CD4-positive, alpha-beta T cell (primary cell): ENCODE measurements at regions not wholly inside any gene's neighbourhood (a gene's known extent, or its start where the extent isn't known, plus 50 kb on each side); places are given as distances from the start of the nearest gene placed in this dataset.

Experiments used
- ATAC-seq: fragments of 200-7000 bp; cut with Tn5 transposase; one replicate; pipeline ENCODE4 v1.10.0; 2022; ENCODE audit warnings: mild to moderate bottlenecking; ENCODE audit not compliant: poor library complexity
- CTCF ChIA-PET: fragments of 350-600 bp; sonication (Branson Sonifier 250); formaldehyde crosslinking; loops from one replicate; lab custom pipeline; 2021; ENCODE audit warnings: antibody characterized with exemption, inconsistent platforms; lab: Charles Lee
- POLR2A ChIA-PET: fragments of 350-600 bp; sonication (Branson Sonifier 250); formaldehyde crosslinking; loops from one replicate; lab custom pipeline; 2021; ENCODE audit warnings: antibody characterized with exemption, inconsistent platforms; lab: Charles Lee
- DNase-seq, 14 experiments: peaks; one replicate each; pipeline ENCODE4 v3.0.0-alpha.2; 2013 to 2020; ENCODE audit warnings: mixed read lengths in 2 of 14
- H3K27ac ChIP-seq, 2 donors: one replicate each; pipeline versions ENCODE4 v1.5.1 to v1.7.0; 2013; ENCODE audit warnings: low read length in 2 of 2, low read depth in 1 of 2, mild to moderate bottlenecking in 1 of 2
- H3K27me3 ChIP-seq, 2 experiments: 1 replicate in 1 of 2; 2 replicates in 1 of 2; pipeline versions ENCODE4 v1.6.1 to v1.7.0; 2013; ENCODE audit warnings: low read length in 2 of 2, control low read depth in 1 of 2, mild to moderate bottlenecking in 1 of 2, moderate library complexity in 1 of 2; ENCODE audit not compliant: insufficient read depth in 2 of 2, control insufficient read depth in 1 of 2
- H3K36me3 ChIP-seq: one replicate; pipeline ENCODE4 v1.6.1; 2013; ENCODE audit warnings: low read length, control low read depth; ENCODE audit not compliant: insufficient read depth
- H3K4me1 ChIP-seq: one replicate; pipeline ENCODE4 v1.6.1; 2013; ENCODE audit warnings: low read length, control low read depth; ENCODE audit not compliant: insufficient read depth
- H3K4me3 ChIP-seq: one replicate; pipeline ENCODE4 v1.5.1; 2013; ENCODE audit warnings: mild to moderate bottlenecking, low read length, moderate library complexity
- H3K9me3 ChIP-seq, 2 experiments: 1 replicate in 1 of 2; 2 replicates in 1 of 2; pipeline versions ENCODE4 v1.6.1 to v1.7.0; 2013; ENCODE audit warnings: low read length in 2 of 2, mild to moderate bottlenecking in 2 of 2, control low read depth in 1 of 2, moderate library complexity in 1 of 2; ENCODE audit not compliant: control insufficient read depth in 1 of 2, insufficient read depth in 1 of 2
- H3K27ac Mint-ChIP-seq: one replicate; pipeline ENCODE4 v1.8.0; 2020; ENCODE audit warnings: mixed read lengths
- H3K27me3 Mint-ChIP-seq: one replicate; pipeline ENCODE4 v1.8.0; 2021; ENCODE audit warnings: mixed read lengths
- H3K36me3 Mint-ChIP-seq: one replicate; pipeline ENCODE4 v1.8.0; 2021; ENCODE audit warnings: low read depth, mixed read lengths
- H3K4me1 Mint-ChIP-seq: one replicate; pipeline ENCODE4 v1.8.0; 2021; ENCODE audit warnings: low read depth, mixed read lengths
- H3K4me3 Mint-ChIP-seq: one replicate; pipeline ENCODE4 v1.8.0; 2020; ENCODE audit warnings: mild to moderate bottlenecking, mixed read lengths
- H3K9me3 Mint-ChIP-seq: one replicate; pipeline ENCODE4 v1.8.0; 2020; ENCODE audit warnings: mixed read lengths
- CTCF ChIP-seq: fragments of 200-600 bp; IDR thresholded peaks from one replicate; pipeline ENCODE4 v1.8.0; 2022; ENCODE audit warnings: antibody characterized with exemption, mild to moderate bottlenecking
- intact Hi-C, 2 experiments: fragments of 100-400 bp; cut with DNase I in 1 of 2; cut with micrococcal nuclease in 1 of 2; formaldehyde crosslinking; loops; one replicate each; pipeline versions ENCODE4 v1.15.1 to v1.9.0; 2023 to 2025; cut with DNase I, micrococcal nuclease

DNA sequence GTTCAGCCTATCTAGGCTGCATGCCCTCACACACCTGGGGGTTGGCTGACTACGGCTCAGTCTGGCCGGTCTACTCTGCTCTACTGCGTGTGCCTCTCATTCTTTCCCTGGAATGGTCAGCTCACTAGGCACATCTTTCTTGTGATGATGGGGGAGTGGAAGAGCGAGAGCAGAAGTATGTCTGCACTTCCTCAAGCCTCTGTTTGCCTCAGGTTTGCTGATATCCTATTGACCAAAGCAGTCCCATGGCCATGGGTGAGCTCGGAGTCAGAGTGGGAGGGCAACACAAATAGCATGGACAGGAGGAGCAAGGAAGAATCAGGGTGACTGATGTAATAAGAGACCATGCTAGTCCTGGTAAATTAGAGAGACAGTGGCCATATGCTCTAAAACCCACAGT, 167.9 kb upstream of the PRICKLE2 start:
- POLR2A ChIA-PET, result no interaction called here
- H3K27ac ChIP-seq, result no peak overlapping the region
- no peak for DNase-seq
- no peak overlapping the region for H3K4me3 Mint-ChIP-seq
- no peaks in the 10 kb centered on the region for H3K9me3 ChIP-seq
- no peak overlapping the region for H3K27ac Mint-ChIP-seq
- CTCF ChIA-PET, result no interaction called here
- H3K4me3 ChIP-seq, result no peak overlapping the region
- TF ChIP-seq CTCF, result no peak
- no peak for ATAC-seq
- no peaks in the 10 kb centered on the region for H3K36me3 Mint-ChIP-seq
- intact Hi-C loops, result no loop called here
- no peaks in the 10 kb centered on the region for H3K27me3 ChIP-seq
- H3K4me1 ChIP-seq, result no peaks in the 10 kb centered on the region
- no peaks in the 10 kb centered on the region for H3K4me1 Mint-ChIP-seq
- H3K9me3 Mint-ChIP-seq, result no peaks in the 10 kb centered on the region
- no peaks in the 10 kb centered on the region for H3K27me3 Mint-ChIP-seq
- no peaks in the 10 kb centered on the region for H3K36me3 ChIP-seq

DNA sequence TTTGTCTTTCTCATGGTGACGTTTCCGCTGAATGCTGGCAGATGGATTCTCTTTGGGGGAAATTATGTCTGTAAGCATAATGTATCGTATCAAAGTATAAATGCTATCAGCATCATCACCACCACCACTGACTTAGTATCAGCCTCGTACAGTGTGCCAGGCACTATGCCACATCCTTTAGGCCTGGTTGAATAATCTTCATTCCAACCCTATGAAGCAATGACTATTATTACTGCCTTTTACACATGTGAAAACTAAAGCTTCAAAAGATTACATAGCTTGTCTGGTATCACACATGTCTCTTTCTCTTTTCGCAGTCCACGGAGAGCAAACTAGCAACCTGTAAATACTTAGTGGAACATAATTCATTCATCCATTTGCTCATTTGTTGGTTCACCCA, 166.7 kb upstream of the PRICKLE2 start:
- ATAC-seq, result no peak

GRCh38 chr3:64390893-64391292, 165.6 kb upstream of the PRICKLE2 start:
- no peaks in the 10 kb centered on the region for H3K4me1 Mint-ChIP-seq
- DNase-seq, result no peak
- Histone ChIP-seq H3K27ac (no peak overlapping the region), H3K36me3 (no peaks in the 10 kb centered on the region), H3K4me1 (no peaks in the 10 kb centered on the region), H3K27me3 (no peaks in the 10 kb centered on the region), H3K9me3 (no peaks in the 10 kb centered on the region), H3K4me3 (no peak overlapping the region)
- CTCF ChIA-PET, result no interaction called here
- H3K27ac Mint-ChIP-seq, result no peak overlapping the region
- H3K36me3 Mint-ChIP-seq, result no peaks in the 10 kb centered on the region
- TF ChIP-seq CTCF, result no peak
- POLR2A ChIA-PET, result no interaction called here
- no peak overlapping the region for H3K4me3 Mint-ChIP-seq
- H3K27me3 Mint-ChIP-seq, result no peaks in the 10 kb centered on the region
- intact Hi-C loops, result no loop called here
- H3K9me3 Mint-ChIP-seq, result no peaks in the 10 kb centered on the region
- ATAC-seq, result no peak

More for the DNA sequence above, 166.7 kb upstream of the PRICKLE2 start:
- H3K27me3 ChIP-seq, result no peaks in the 10 kb centered on the region
- Mint-ChIP-seq H3K4me1 (no peaks in the 10 kb centered on the region), H3K27ac (no peak overlapping the region), H3K4me3 (no peak overlapping the region), H3K36me3 (no peaks in the 10 kb centered on the region), H3K27me3 (no peaks in the 10 kb centered on the region), H3K9me3 (no peaks in the 10 kb centered on the region)
- intact Hi-C loops, result no loop called here
- H3K4me3 ChIP-seq, result no peak overlapping the region
- no peaks in the 10 kb centered on the region for H3K9me3 ChIP-seq
- ChIA-PET POLR2A (no interaction called here), CTCF (no interaction called here)
- no peaks in the 10 kb centered on the region for H3K4me1 ChIP-seq
- H3K27ac ChIP-seq, result no peak overlapping the region
- no peak for TF ChIP-seq CTCF
- no peak for DNase-seq
- no peaks in the 10 kb centered on the region for H3K36me3 ChIP-seq
